Vagina (tissue), 2 donors: ENCODE measurements at regions not wholly inside any gene's neighbourhood (a gene's known extent, or its start where the extent isn't known, plus 50 kb on each side); places are given as distances from the start of the nearest gene placed in this dataset.
"Not testable (repeated sequence)": the region's sequence is repeated elsewhere in the genome, so short reads cannot be mapped to it uniquely, and the experiment has no call there.

Experiments used
- CTCF ChIP-seq, 3 experiments: fragments of 450-650 bp in 2 of 3; fragments of 200-600 bp in 1 of 3; sonication (generic) in 1 of 3; IDR thresholded peaks; one replicate each; pipeline ENCODE4 v1.5.1; 2017 to 2019; ENCODE audit warnings: antibody characterized with exemption in 3 of 3, mild to moderate bottlenecking in 2 of 3, moderate library complexity in 2 of 3
- POLR2A ChIP-seq, 2 donors: fragments of 450-650 bp; IDR thresholded peaks; one replicate each; pipeline ENCODE4 v1.6.1; 2017; ENCODE audit warnings: antibody characterized with exemption in 2 of 2, mild to moderate bottlenecking in 2 of 2, moderate library complexity in 2 of 2
- POLR2AphosphoS5 ChIP-seq, 2 donors: sonication (generic); formaldehyde crosslinking; IDR thresholded peaks; one replicate each; pipeline ENCODE4 v1.9.0; 2017; ENCODE audit warnings: antibody characterized with exemption in 2 of 2, mild to moderate bottlenecking in 2 of 2, low read depth in 1 of 2; ENCODE audit not compliant: insufficient read depth in 1 of 2

DNA sequence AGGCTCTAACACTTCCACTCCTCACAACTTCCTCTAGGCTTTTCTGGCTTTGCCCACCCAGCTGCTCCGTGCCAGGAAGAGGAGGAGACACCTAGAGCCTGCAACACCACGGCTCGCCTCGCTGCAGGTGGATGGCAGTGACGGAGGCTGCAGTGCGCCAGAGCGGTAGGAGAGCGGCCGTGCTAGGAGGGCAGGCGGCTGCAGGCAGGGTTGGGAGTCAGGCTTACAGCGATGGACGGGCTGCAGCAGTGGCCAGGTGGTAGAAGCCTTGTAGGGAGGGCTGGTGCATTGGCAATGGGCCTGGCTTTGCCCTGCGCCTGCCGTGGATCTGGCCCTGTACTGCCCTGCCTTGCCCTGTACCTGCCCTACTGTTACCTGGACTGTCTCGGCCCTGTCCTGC, 4896.0 kb upstream of the OR11H1 start:
- not testable (repeated sequence) for TF ChIP-seq POLR2A (IDR thresholded peaks at IDR 0.05); CTCF (IDR thresholded peaks at IDR 0.05); POLR2AphosphoS5 (IDR thresholded peaks at IDR 0.05; ENCODE audit: insufficient read depth in 1 of 2, low read depth in 1 of 2)
